ENCODE measurements at regions not wholly inside any gene's neighbourhood (a gene's known extent, or its start where the extent isn't known, plus 50 kb on each side); places are given as distances from the start of the nearest gene placed in this dataset.
"Not testable (repeated sequence)": the region's sequence is repeated elsewhere in the genome, so short reads cannot be mapped to it uniquely, and the experiment has no call there.

DNA sequence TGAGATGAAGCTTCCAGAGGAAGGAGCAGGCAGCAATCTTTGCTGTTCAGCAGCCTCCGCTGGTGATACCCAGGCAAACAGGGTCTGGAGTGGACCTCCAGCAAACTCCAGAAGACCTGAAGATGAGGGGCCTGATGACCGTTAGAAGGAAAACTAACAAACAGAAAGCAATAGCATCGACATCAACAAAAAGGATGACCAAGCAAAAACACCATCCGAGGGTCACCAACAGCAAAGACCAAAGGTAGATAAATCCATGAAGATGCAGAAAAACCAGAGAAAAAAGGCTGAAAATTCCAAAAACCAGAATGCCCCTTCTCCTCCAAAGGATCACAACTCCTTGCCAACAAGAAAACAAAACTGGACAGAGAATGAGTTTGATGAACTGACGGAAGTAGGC is 235.9 kb upstream of the NSMCE3 start:
- H3K27ac Mint-ChIP-seq; H3K9me3 Mint-ChIP-seq; H3K36me3 Mint-ChIP-seq (ENCODE audit: low read depth); DNase-seq (ENCODE audit: low spot score); H3K27me3 Mint-ChIP-seq (ENCODE audit: insufficient read depth); H3K4me3 Mint-ChIP-seq; H3K4me1 Mint-ChIP-seq (ENCODE audit: low read depth); intact Hi-C loops (cut with micrococcal nuclease): not testable (repeated sequence)

DNA sequence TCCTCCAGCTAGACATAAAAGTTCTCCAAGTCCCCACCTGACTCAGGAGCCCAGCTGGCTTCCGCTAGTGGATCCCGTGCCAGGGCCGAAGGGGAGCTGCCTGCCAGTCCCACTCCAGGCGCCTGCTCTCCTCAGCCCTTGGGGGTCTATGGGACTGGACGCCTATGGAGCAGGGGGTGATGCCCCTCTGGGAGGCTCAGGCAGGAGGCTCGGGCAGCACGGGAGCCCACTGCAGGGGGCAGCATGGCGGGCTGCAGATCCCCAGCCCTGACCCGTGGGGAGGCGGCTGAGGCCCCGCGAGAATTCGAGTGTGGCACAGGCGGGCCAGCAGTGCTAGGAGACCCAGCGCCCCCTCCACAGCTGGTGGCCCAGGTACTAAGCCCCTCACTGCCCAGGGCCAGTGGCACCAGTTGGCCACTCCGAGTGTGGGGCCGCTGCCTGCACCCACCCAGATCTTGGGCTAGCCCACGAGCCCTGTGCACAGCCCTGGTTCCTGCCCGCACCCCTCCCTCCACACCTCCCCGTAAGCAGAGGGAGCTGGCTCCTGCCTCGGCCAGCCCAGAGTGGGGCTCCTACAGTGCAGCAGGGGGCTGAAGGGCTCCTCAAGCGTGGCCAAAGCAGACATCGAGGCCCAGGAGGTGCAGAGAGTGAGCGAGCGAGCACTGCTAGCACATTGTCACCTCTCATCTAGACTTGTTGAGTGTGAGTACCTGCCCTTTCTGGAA is 221.3 kb upstream of the NSMCE3 start:
- no peak for DNase-seq (ENCODE audit: low spot score)
- Mint-ChIP-seq H3K27ac (no peak overlapping the region), H3K9me3 (no peaks in the 10 kb centered on the region), H3K4me3 (no peak overlapping the region), H3K4me1 (ENCODE audit: low read depth) (no peaks in the 10 kb centered on the region), H3K27me3 (ENCODE audit: insufficient read depth) (peaks cover 5% of the 10 kb centered on the region), H3K36me3 (ENCODE audit: low read depth) (no peaks in the 10 kb centered on the region)
- intact Hi-C loops (cut with micrococcal nuclease) = no loop called here

DNA sequence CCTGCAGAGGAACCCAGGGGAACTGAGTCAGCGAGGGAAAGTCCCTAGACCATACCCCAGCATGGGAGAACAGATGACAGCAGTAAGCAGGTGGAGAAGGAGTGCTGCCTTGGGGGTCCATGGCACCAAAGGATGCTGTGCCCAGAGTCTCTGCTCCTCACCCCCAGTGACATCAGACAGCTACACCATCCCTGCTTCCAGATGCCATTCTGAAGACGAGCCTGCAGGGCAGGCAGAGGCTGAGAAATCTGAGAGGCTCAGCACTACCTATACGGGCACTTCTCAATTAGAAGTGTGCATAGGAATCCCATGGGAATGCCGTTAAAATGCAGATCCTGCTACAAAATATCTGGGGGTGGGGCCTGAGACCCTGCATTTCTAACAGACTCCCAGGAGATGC is 211.3 kb upstream of the NSMCE3 start:
- DNase-seq (ENCODE audit: low spot score) = no peak
- H3K27me3 Mint-ChIP-seq (ENCODE audit: insufficient read depth) = peaks cover 2% of the 10 kb centered on the region
- intact Hi-C loops (cut with micrococcal nuclease) = no loop called here
- no peak overlapping the region for H3K4me3 Mint-ChIP-seq
- no peaks in the 10 kb centered on the region for H3K36me3 Mint-ChIP-seq (ENCODE audit: low read depth)
- no peaks in the 10 kb centered on the region for H3K9me3 Mint-ChIP-seq
- no peaks in the 10 kb centered on the region for H3K4me1 Mint-ChIP-seq (ENCODE audit: low read depth)
- H3K27ac Mint-ChIP-seq = no peak overlapping the region

DNA sequence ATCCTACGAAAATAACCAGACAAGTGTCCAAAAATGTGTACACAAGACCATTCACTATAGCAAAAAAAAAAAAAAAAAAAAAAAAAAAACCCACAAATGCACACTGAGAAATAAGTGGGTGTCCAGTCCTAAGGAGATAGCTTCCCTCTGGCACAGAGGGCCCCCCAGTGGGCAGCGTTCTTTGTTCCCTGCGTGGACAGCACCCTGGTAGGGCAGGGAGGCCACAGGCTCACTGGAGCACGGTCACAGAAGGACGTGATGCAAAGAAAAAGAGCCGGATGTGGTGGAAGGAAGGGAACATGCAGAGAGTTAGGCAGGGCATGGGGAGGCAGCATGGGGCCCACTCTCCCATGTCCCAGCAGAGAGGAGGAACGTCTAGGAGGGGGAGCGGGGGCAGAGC is 210.7 kb upstream of the NSMCE3 start:
- no peak for DNase-seq (ENCODE audit: low spot score)
- no peak overlapping the region for H3K4me3 Mint-ChIP-seq
- H3K27me3 Mint-ChIP-seq (ENCODE audit: insufficient read depth) = peaks cover 2% of the 10 kb centered on the region
- H3K27ac Mint-ChIP-seq = no peak overlapping the region
- intact Hi-C loops (cut with micrococcal nuclease) = no loop called here
- no peaks in the 10 kb centered on the region for H3K9me3 Mint-ChIP-seq
- H3K36me3 Mint-ChIP-seq (ENCODE audit: low read depth) = no peaks in the 10 kb centered on the region
- H3K4me1 Mint-ChIP-seq (ENCODE audit: low read depth) = no peaks in the 10 kb centered on the region

DNA sequence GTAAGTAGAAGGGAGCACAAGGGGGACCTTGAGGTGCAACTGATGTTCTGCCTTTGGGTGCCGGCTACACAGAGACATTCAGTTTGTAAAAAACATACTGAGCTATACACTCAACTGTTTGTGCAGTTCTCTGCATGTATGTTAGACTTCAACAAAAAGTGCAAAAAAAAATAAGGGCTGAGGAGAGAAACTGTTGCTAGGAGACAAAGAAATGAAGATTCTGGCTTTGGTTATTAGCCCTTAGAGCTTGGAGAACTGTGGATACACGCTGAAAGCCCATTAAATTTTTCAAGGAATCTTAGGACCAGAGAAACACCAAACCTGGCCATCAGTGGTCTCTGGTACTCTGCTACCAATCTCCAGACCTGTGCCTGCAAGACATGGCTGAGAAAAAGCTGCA is 207.6 kb upstream of the NSMCE3 start:
- DNase-seq (ENCODE audit: low spot score) = no peak
- Mint-ChIP-seq H3K27me3 (ENCODE audit: insufficient read depth) (no peaks in the 10 kb centered on the region), H3K4me3 (no peak overlapping the region), H3K36me3 (ENCODE audit: low read depth) (no peaks in the 10 kb centered on the region), H3K9me3 (no peaks in the 10 kb centered on the region), H3K4me1 (ENCODE audit: low read depth) (no peaks in the 10 kb centered on the region), H3K27ac (no peak overlapping the region)
- intact Hi-C loops (cut with micrococcal nuclease) = no loop called here

DNA sequence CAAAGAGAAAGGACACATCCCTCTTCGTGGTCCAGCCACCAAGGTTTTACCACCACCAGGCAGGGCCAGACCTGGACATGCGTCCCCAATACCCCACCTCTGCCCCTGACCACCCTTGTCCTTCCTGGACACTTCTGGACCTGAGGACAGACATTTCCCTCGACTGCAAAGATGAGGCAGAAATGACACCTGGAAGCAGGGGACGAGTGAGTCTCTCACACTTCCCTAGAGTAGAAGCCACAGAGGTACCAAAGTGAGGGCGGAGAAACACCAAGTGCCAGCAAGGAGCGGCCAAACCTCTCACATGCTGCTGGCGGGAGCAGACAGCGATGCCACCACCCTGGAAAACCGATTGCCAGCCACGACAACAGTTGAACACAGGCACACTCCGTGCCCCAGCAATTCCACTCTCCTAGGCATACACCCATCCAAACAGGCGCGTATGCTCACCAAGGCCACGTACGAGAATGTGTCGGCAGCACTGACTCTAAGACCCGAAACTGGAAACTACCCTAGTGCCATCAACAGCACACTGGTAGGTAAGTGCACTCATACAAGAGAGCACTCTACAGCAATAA is 207.0 kb upstream of the NSMCE3 start:
- no peak overlapping the region for H3K4me3 Mint-ChIP-seq
- DNase-seq (ENCODE audit: low spot score) = no peak
- H3K27ac Mint-ChIP-seq = no peak overlapping the region
- no peaks in the 10 kb centered on the region for H3K27me3 Mint-ChIP-seq (ENCODE audit: insufficient read depth)
- H3K4me1 Mint-ChIP-seq (ENCODE audit: low read depth) = no peaks in the 10 kb centered on the region
- no peaks in the 10 kb centered on the region for H3K9me3 Mint-ChIP-seq
- intact Hi-C loops (cut with micrococcal nuclease) = no loop called here
- no peaks in the 10 kb centered on the region for H3K36me3 Mint-ChIP-seq (ENCODE audit: low read depth)

DNA sequence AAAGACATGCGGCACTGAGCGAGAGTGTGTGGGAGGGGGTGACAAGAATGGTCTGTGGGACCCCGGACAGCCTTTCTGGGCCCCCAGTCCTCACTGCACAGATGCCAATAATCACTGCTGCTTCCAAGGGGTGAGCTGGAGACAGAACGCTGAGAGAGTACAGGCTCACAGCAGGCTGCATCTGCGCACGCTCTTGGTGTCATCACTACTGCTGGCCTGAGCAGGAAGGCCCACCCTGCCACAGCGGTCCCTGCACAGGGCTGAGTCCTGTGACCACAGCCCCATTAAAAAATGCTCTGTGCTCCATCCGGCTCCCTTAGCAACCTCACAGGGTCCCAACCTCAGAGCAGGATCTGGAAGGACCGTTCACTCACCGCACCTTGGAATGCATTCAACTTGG is 205.5 kb upstream of the NSMCE3 start:
- no peak for DNase-seq (ENCODE audit: low spot score)
- H3K4me3 Mint-ChIP-seq = no peak overlapping the region
- H3K27ac Mint-ChIP-seq = no peak overlapping the region
- H3K9me3 Mint-ChIP-seq = no peaks in the 10 kb centered on the region
- intact Hi-C loops (cut with micrococcal nuclease) = no loop called here
- H3K36me3 Mint-ChIP-seq (ENCODE audit: low read depth) = no peaks in the 10 kb centered on the region
- H3K4me1 Mint-ChIP-seq (ENCODE audit: low read depth) = no peaks in the 10 kb centered on the region
- no peaks in the 10 kb centered on the region for H3K27me3 Mint-ChIP-seq (ENCODE audit: insufficient read depth)

DNA sequence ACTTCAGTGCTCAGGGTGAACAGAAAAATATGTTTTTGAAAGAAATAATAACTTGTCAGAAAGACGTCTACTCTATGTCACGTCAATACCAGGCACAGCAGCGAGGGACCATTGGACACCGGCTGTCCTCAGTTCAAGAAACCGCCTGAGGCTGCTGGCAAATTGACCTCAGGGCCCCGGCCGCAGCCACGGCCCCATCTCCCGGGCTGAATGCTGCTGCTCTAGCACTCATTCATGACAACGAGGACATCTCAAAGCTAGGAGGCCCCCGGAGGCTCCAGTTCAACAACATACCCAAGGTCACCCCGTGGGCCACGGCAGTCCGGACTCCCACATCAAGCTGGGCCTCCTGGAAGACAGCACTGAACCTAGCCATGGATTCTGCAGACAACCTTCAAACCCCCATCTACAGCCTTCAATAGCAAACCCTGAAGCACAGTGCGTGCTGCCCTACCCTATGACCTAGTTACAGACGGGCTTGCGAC is 204.0 kb upstream of the NSMCE3 start:
- H3K9me3 Mint-ChIP-seq = no peaks in the 10 kb centered on the region
- no peaks in the 10 kb centered on the region for H3K4me1 Mint-ChIP-seq (ENCODE audit: low read depth)
- intact Hi-C loops (cut with micrococcal nuclease) = no loop called here
- no peak overlapping the region for H3K4me3 Mint-ChIP-seq
- H3K27me3 Mint-ChIP-seq (ENCODE audit: insufficient read depth) = no peaks in the 10 kb centered on the region
- H3K36me3 Mint-ChIP-seq (ENCODE audit: low read depth) = no peaks in the 10 kb centered on the region
- no peak for DNase-seq (ENCODE audit: low spot score)
- H3K27ac Mint-ChIP-seq = no peak overlapping the region

DNA sequence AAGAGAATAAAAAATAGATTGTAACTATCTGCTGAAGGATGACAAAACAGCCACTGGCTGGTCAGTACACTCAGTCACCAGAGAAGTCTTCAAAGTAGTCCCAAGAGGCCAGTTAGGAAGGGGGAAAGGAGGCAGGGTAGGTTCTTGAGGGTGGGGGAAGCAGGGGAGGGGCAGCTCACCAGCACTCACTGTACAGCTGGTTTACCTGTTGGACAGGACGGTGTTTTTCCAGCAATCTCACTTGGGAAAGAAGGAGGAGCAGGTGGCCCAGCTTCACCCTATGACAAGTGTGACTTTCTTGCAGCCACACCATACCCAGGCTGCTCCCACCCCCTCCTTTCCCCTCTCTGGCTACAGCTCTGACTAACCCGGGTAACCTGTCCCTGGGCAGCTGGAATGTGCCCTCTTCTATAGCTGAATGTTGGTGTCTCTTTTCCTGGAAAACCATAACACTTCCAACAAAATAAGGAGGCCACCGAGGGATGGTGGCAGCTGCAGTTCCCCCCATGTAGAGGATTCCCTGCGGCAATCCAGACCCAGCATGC is 203.4 kb upstream of the NSMCE3 start:
- DNase-seq (ENCODE audit: low spot score) = no peak
- no peaks in the 10 kb centered on the region for H3K9me3 Mint-ChIP-seq
- H3K27ac Mint-ChIP-seq = no peak overlapping the region
- no peaks in the 10 kb centered on the region for H3K27me3 Mint-ChIP-seq (ENCODE audit: insufficient read depth)
- no peaks in the 10 kb centered on the region for H3K36me3 Mint-ChIP-seq (ENCODE audit: low read depth)
- H3K4me3 Mint-ChIP-seq = no peak overlapping the region
- intact Hi-C loops (cut with micrococcal nuclease) = no loop called here
- H3K4me1 Mint-ChIP-seq (ENCODE audit: low read depth) = no peaks in the 10 kb centered on the region

DNA sequence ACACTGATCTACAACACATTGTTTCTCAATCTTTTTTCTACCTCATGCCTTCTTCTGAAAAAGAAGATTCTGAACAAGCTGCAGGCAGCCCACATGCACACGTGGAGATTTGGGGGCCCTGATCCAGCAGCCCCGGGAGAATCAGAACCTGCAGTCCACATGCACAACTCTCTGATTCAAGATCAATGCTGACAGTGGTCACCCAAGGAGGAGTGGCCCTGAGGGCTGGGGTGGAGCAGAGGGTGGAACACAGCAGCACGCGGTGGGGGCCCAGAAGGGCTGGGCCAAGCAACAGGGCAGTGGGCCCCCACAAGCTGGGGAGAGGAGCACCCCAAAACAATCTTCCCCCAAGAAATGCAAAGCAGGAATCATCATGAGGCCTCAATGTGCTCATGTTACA is 202.1 kb upstream of the NSMCE3 start:
- intact Hi-C loops (cut with micrococcal nuclease) = no loop called here
- no peaks in the 10 kb centered on the region for H3K4me1 Mint-ChIP-seq (ENCODE audit: low read depth)
- no peak overlapping the region for H3K27ac Mint-ChIP-seq
- H3K4me3 Mint-ChIP-seq = no peak overlapping the region
- DNase-seq (ENCODE audit: low spot score) = no peak
- no peaks in the 10 kb centered on the region for H3K36me3 Mint-ChIP-seq (ENCODE audit: low read depth)
- no peaks in the 10 kb centered on the region for H3K9me3 Mint-ChIP-seq
- no peaks in the 10 kb centered on the region for H3K27me3 Mint-ChIP-seq (ENCODE audit: insufficient read depth)

DNA sequence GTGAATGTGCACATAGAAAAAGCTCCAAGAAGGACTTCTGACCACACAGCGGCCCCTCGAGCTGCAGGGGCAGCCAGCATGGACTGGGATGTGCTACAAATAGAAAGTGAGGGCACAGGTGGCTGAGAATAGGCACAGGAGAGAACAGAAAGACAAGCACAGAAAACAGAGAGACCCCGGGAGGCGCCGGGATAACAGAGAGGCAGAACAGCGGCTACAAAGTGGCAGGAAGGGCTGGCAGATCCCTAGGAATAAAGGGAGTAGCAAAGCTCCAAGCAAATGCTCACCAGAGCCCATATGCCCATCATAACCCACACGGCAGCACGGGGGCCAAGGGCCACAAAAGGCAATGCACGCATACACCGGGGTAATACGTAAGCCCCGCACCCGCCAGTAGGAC is 201.7 kb upstream of the NSMCE3 start:
- no peaks in the 10 kb centered on the region for H3K4me1 Mint-ChIP-seq (ENCODE audit: low read depth)
- H3K36me3 Mint-ChIP-seq (ENCODE audit: low read depth) = no peaks in the 10 kb centered on the region

DNA sequence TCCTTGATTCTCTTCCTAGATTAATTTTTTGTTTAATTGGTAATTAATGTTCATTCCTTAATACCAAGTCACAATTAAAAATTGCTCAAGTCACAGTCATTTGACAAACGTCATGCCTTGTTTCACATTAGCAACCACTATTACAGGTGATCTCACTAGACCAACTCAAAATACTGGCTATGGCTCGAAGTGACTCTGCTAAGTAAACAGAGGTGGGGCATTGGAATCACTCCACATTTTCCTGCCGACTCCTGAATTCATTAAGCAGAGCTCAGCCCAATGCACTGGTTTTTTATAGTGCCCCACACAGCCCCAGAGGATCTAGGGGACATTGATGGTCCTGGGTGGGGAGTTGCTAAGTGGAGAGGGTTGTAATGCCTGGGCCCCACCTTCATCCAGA is 201.2 kb upstream of the NSMCE3 start:
- no peak for DNase-seq (ENCODE audit: low spot score)
- H3K4me3 Mint-ChIP-seq = no peak overlapping the region
- H3K9me3 Mint-ChIP-seq = no peaks in the 10 kb centered on the region
- no peak overlapping the region for H3K27ac Mint-ChIP-seq
- intact Hi-C loops (cut with micrococcal nuclease) = no loop called here
- no peaks in the 10 kb centered on the region for H3K4me1 Mint-ChIP-seq (ENCODE audit: low read depth)
- H3K27me3 Mint-ChIP-seq (ENCODE audit: insufficient read depth) = no peaks in the 10 kb centered on the region
- H3K36me3 Mint-ChIP-seq (ENCODE audit: low read depth) = no peaks in the 10 kb centered on the region

More for the DNA sequence above, 201.7 kb upstream of the NSMCE3 start:
- H3K27ac Mint-ChIP-seq = no peak overlapping the region
- no peaks in the 10 kb centered on the region for H3K9me3 Mint-ChIP-seq
- no peaks in the 10 kb centered on the region for H3K27me3 Mint-ChIP-seq (ENCODE audit: insufficient read depth)
- no peak for DNase-seq (ENCODE audit: low spot score)
- H3K4me3 Mint-ChIP-seq = no peak overlapping the region
- intact Hi-C loops (cut with micrococcal nuclease) = no loop called here

DNA sequence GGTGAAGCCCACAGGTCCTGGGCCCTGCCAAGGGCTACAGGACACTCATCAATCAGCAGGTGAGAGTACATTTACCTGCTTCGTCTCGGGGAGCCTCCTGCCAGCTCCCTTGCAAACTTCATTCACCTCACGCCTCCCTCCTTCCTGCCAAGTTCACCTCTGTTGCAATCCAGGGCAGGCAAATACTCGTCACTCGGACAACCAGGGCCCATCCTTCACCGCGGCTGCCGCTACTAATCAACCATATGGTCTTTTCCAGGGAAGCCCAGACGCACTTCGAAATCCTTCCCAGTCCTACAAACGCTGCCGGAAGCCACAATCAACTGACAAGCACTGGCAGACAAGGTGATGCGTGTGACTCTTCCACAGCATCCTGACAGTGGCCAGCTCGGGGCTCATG is 200.7 kb upstream of the NSMCE3 start:
- intact Hi-C loops (cut with micrococcal nuclease) = no loop called here
- H3K4me3 Mint-ChIP-seq = no peak overlapping the region
- no peak for DNase-seq (ENCODE audit: low spot score)
- no peaks in the 10 kb centered on the region for H3K4me1 Mint-ChIP-seq (ENCODE audit: low read depth)
- no peaks in the 10 kb centered on the region for H3K27me3 Mint-ChIP-seq (ENCODE audit: insufficient read depth)
- no peaks in the 10 kb centered on the region for H3K36me3 Mint-ChIP-seq (ENCODE audit: low read depth)
- H3K9me3 Mint-ChIP-seq = no peaks in the 10 kb centered on the region
- no peak overlapping the region for H3K27ac Mint-ChIP-seq
